GM23338 (cell line): ENCODE measurements at regions not wholly inside any gene's neighbourhood (a gene's known extent, or its start where the extent isn't known, plus 50 kb on each side); places are given as distances from the start of the nearest gene placed in this dataset.
"Not testable (repeated sequence)": the region's sequence is repeated elsewhere in the genome, so short reads cannot be mapped to it uniquely, and the experiment has no call there.

Experiments
- ATAC-seq: fragments of 200-7000 bp; cut with Tn5 transposase; 3 replicates; pipeline ENCODE4 v1.9.1; 2020
- DNase-seq: peaks from one replicate; pipeline ENCODE4 v3.0.0-alpha.2; 2015; ENCODE audit warnings: low spot score
- H2AFZ ChIP-seq: fragments of 200-600 bp; sonication (generic); 2 replicates; pipeline ENCODE4 v1.8.0; 2016; ENCODE audit warnings: antibody characterized with exemption, mild to moderate bottlenecking, moderate library complexity
- H3F3A ChIP-seq: fragments of 200-600 bp; sonication (generic); replicated peaks from 2 replicates; pipeline ENCODE4 v1.8.0; 2017; ENCODE audit warnings: antibody characterized with exemption, mixed run types, low read depth
- H3K27ac ChIP-seq: fragments of 200-600 bp; sonication (generic); 2 replicates; pipeline ENCODE4 v1.6.1; 2016; ENCODE audit warnings: low read depth
- H3K27me3 ChIP-seq: fragments of 200-600 bp; sonication (generic); 2 replicates; pipeline ENCODE4 v1.8.0; 2016; ENCODE audit warnings: mild to moderate bottlenecking, mixed run types, moderate library complexity; ENCODE audit not compliant: insufficient read depth
- H3K36me3 ChIP-seq: fragments of 200-600 bp; sonication (generic); 2 replicates; pipeline ENCODE4 v1.8.0; 2016; ENCODE audit warnings: mild to moderate bottlenecking; ENCODE audit not compliant: insufficient read depth
- H3K4me1 ChIP-seq: fragments of 200-600 bp; sonication (generic); 2 replicates; pipeline ENCODE4 v1.8.0; 2016; ENCODE audit warnings: mild to moderate bottlenecking, moderate library complexity; ENCODE audit not compliant: insufficient read depth
- H3K4me2 ChIP-seq: fragments of 200-600 bp; sonication (generic); 2 replicates; pipeline ENCODE4 v1.7.1; 2017; ENCODE audit warnings: mixed run types
- H3K4me3 ChIP-seq: fragments of 200-600 bp; sonication (generic); 2 replicates; pipeline ENCODE4 v1.6.1; 2016; ENCODE audit warnings: mixed run types
- H3K79me2 ChIP-seq: fragments of 200-600 bp; sonication (generic); replicated peaks from 2 replicates; pipeline ENCODE4 v1.8.0; 2017; ENCODE audit warnings: mild to moderate bottlenecking; ENCODE audit not compliant: insufficient read depth
- H3K9me2 ChIP-seq: fragments of 200-600 bp; sonication (generic); 2 replicates; pipeline ENCODE4 v1.8.0; 2017; ENCODE audit not compliant: insufficient read depth
- H4K20me1 ChIP-seq: fragments of 200-600 bp; sonication (generic); replicated peaks from 2 replicates; pipeline ENCODE4 v1.8.0; 2017; ENCODE audit warnings: mild to moderate bottlenecking; ENCODE audit not compliant: insufficient read depth
- H3K27ac Mint-ChIP-seq: 2 replicates; pipeline ENCODE4 v1.8.0; 2020; ENCODE audit warnings: inconsistent platforms, mild to moderate bottlenecking, moderate library complexity, mixed read lengths
- H3K27me3 Mint-ChIP-seq: 3 replicates; pipeline ENCODE4 v1.8.0; 2022; ENCODE audit warnings: low read depth, mild to moderate bottlenecking, moderate library complexity, mixed read lengths, inconsistent platforms; ENCODE audit not compliant: insufficient read depth, poor library complexity
- H3K36me3 Mint-ChIP-seq: 3 replicates; pipeline ENCODE4 v1.8.0; 2021; ENCODE audit warnings: low read depth, mild to moderate bottlenecking, inconsistent platforms, moderate library complexity, mixed read lengths
- H3K4me1 Mint-ChIP-seq: 3 replicates; pipeline ENCODE4 v1.8.0; 2020; ENCODE audit warnings: mild to moderate bottlenecking, inconsistent platforms, mixed read lengths
- H3K4me3 Mint-ChIP-seq: 3 replicates; pipeline ENCODE4 v1.8.0; 2021; ENCODE audit warnings: moderate library complexity, mild to moderate bottlenecking, inconsistent platforms, mixed read lengths
- H3K9me3 Mint-ChIP-seq: 3 replicates; pipeline ENCODE4 v1.8.0; 2020; ENCODE audit warnings: moderate library complexity, mild to moderate bottlenecking, inconsistent platforms, mixed read lengths
- EZH2 ChIP-seq: fragments of 200-600 bp; sonication (generic); IDR thresholded peaks from one replicate; pipeline ENCODE4 v1.8.0; 2017; ENCODE audit warnings: antibody characterized with exemption, mild to moderate bottlenecking, low read depth; ENCODE audit not compliant: unreplicated experiment
- EZH2phosphoT487 ChIP-seq: fragments of 200-600 bp; sonication (generic); IDR thresholded peaks from one replicate; pipeline ENCODE4 v1.8.1; 2018; ENCODE audit warnings: antibody characterized with exemption; ENCODE audit not compliant: unreplicated experiment
- JUNB ChIP-seq: IDR thresholded peaks from one replicate; pipeline ENCODE4 v1.6.1; 2016; ENCODE audit warnings: antibody characterized with exemption; ENCODE audit not compliant: unreplicated experiment
- NANOG ChIP-seq: IDR thresholded peaks from 2 replicates; pipeline ENCODE4 v1.6.1; 2016; ENCODE audit warnings: antibody characterized with exemption, borderline replicate concordance
- POLR2AphosphoS5 ChIP-seq: IDR thresholded peaks from 2 replicates; pipeline ENCODE4 v1.6.1; 2016; ENCODE audit warnings: antibody characterized with exemption, low read depth
- TF ChIP-seq, protein P1 (sequence below): IDR thresholded peaks from one replicate; pipeline ENCODE4 v1.6.1; 2018; ENCODE audit warnings: antibody characterized with exemption; ENCODE audit not compliant: unreplicated experiment
- TF ChIP-seq, protein P2 (sequence below), 2 experiments: fragments of 200-600 bp in 1 of 2; sonication (generic) in 1 of 2; conservative IDR thresholded peaks; 2 replicates each; pipeline versions ENCODE4 v1.5.1 to v1.6.1; 2016 to 2017; ENCODE audit warnings: antibody characterized with exemption in 2 of 2, low read depth in 2 of 2, mild to moderate bottlenecking in 2 of 2, moderate library complexity in 1 of 2

DNA sequence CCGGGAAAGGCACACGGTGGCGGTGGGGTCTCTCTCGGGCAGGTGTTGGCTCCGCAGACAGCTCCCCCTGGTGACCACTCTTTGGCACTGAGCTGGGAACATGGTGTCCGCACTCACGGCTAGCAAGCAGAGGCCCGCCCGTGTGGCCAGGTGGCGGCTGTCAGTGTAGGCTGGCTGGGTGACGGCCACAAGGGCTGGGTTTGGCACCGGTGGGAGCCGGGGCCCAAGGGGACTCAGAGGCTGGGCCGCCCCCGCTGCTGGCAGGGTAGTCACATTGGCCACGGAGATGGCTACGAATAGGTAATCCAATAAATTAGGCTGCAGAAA lies 1071.7 kb downstream of the RPIA start:
- peaks cover 17% of the 10 kb centered on the region for H3K27me3 Mint-ChIP-seq
- Histone ChIP-seq H3K9me2 (no peaks in the 10 kb centered on the region), H3K4me2 (no peak overlapping the region), H4K20me1 (no peaks in the 10 kb centered on the region), H3K36me3 (no peaks in the 10 kb centered on the region; the same call in 1 of the 2 replicates), H3K79me2 (no peaks in the 10 kb centered on the region), H3K4me3 (no peak overlapping the region), H3K27ac (no peak overlapping the region), H3K4me1 (no peaks in the 10 kb centered on the region), H2AFZ (no peak overlapping the region), H3F3A (no peaks in the 10 kb centered on the region), H3K27me3 (peaks cover 21% of the 10 kb centered on the region)
- TF ChIP-seq, protein P1, sequence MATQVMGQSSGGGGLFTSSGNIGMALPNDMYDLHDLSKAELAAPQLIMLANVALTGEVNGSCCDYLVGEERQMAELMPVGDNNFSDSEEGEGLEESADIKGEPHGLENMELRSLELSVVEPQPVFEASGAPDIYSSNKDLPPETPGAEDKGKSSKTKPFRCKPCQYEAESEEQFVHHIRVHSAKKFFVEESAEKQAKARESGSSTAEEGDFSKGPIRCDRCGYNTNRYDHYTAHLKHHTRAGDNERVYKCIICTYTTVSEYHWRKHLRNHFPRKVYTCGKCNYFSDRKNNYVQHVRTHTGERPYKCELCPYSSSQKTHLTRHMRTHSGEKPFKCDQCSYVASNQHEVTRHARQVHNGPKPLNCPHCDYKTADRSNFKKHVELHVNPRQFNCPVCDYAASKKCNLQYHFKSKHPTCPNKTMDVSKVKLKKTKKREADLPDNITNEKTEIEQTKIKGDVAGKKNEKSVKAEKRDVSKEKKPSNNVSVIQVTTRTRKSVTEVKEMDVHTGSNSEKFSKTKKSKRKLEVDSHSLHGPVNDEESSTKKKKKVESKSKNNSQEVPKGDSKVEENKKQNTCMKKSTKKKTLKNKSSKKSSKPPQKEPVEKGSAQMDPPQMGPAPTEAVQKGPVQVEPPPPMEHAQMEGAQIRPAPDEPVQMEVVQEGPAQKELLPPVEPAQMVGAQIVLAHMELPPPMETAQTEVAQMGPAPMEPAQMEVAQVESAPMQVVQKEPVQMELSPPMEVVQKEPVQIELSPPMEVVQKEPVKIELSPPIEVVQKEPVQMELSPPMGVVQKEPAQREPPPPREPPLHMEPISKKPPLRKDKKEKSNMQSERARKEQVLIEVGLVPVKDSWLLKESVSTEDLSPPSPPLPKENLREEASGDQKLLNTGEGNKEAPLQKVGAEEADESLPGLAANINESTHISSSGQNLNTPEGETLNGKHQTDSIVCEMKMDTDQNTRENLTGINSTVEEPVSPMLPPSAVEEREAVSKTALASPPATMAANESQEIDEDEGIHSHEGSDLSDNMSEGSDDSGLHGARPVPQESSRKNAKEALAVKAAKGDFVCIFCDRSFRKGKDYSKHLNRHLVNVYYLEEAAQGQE = no peak
- TF ChIP-seq EZH2 (no peak), NANOG (no peak)
- TF ChIP-seq, protein P2, sequence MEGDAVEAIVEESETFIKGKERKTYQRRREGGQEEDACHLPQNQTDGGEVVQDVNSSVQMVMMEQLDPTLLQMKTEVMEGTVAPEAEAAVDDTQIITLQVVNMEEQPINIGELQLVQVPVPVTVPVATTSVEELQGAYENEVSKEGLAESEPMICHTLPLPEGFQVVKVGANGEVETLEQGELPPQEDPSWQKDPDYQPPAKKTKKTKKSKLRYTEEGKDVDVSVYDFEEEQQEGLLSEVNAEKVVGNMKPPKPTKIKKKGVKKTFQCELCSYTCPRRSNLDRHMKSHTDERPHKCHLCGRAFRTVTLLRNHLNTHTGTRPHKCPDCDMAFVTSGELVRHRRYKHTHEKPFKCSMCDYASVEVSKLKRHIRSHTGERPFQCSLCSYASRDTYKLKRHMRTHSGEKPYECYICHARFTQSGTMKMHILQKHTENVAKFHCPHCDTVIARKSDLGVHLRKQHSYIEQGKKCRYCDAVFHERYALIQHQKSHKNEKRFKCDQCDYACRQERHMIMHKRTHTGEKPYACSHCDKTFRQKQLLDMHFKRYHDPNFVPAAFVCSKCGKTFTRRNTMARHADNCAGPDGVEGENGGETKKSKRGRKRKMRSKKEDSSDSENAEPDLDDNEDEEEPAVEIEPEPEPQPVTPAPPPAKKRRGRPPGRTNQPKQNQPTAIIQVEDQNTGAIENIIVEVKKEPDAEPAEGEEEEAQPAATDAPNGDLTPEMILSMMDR (conservative IDR thresholded peaks at IDR 0.05; ENCODE audit: low read depth in 2 of 2) = peak; percentile 39 to 75
- no peak overlapping the region for H3K4me3 Mint-ChIP-seq
- no peak overlapping the region for H3K27ac Mint-ChIP-seq
- peaks cover 62% of the 10 kb centered on the region for H3K36me3 Mint-ChIP-seq
- H3K9me3 Mint-ChIP-seq = peaks cover 99% of the 10 kb centered on the region
- no peaks in the 10 kb centered on the region for H3K4me1 Mint-ChIP-seq
- DNase-seq (peak; percentile 83), ATAC-seq (no peak)

GRCh38 chr2:89763581-89764485 lies 1072.4 kb downstream of the RPIA start:
- Histone ChIP-seq H3K4me1 (no peaks in the 10 kb centered on the region), H3K27me3 (peaks cover 27% of the 10 kb centered on the region), H3F3A (no peaks in the 10 kb centered on the region), H2AFZ (no peak overlapping the region), H3K27ac (no peak overlapping the region), H4K20me1 (no peaks in the 10 kb centered on the region), H3K79me2 (no peaks in the 10 kb centered on the region), H3K4me3 (no peak overlapping the region), H3K4me2 (no peak overlapping the region), H3K36me3 (no peaks in the 10 kb centered on the region; the same call in 1 of the 2 replicates), H3K9me2 (no peaks in the 10 kb centered on the region)
- Mint-ChIP-seq H3K4me1 (no peaks in the 10 kb centered on the region), H3K27ac (no peak overlapping the region), H3K36me3 (peaks cover 59% of the 10 kb centered on the region), H3K4me3 (no peak overlapping the region), H3K9me3 (peaks cover 99% of the 10 kb centered on the region), H3K27me3 (peaks cover 17% of the 10 kb centered on the region)
- TF ChIP-seq JUNB = no peak
- no peak for TF ChIP-seq POLR2AphosphoS5
- TF ChIP-seq EZH2phosphoT487 = no peak
- TF ChIP-seq, protein P1 = no peak
- TF ChIP-seq NANOG = no peak
- no peak for ATAC-seq
- no peak for DNase-seq

- H4K20me1 ChIP-seq, H3K4me1 Mint-ChIP-seq, H3K4me1 ChIP-seq, H3K4me3 ChIP-seq, DNase-seq, ATAC-seq, H3K9me2 ChIP-seq, H3K27ac Mint-ChIP-seq, H2AFZ ChIP-seq, H3K4me3 Mint-ChIP-seq, H3K36me3 ChIP-seq, H3K27ac ChIP-seq, H3F3A ChIP-seq, H3K4me2 ChIP-seq, H3K79me2 ChIP-seq: not testable (repeated sequence)
- Mint-ChIP-seq H3K27me3 (peaks cover 17% of the 10 kb centered on the region), H3K9me3 (peaks cover 98% of the 10 kb centered on the region), H3K36me3 (peaks cover 61% of the 10 kb centered on the region)
- peaks cover 35% of the 10 kb centered on the region for H3K27me3 ChIP-seq
These were observed 1073.3 kb downstream of the RPIA start for GRCh38 chr2:89764571-89765360.
